HT-29 (cell line): ENCODE measurements at regions not wholly inside any gene's neighbourhood (a gene's known extent, or its start where the extent isn't known, plus 50 kb on each side); places are given as distances from the start of the nearest gene placed in this dataset.

ENCODE experiments used
- DNase-seq: peaks from one replicate; pipeline ENCODE4 v3.0.0-alpha.2; 2015; ENCODE audit warnings: low spot score

GRCh38 chr6:44634321-44634720 lies 246.8 kb downstream of the CDC5L start:
- no peak for DNase-seq

DNA sequence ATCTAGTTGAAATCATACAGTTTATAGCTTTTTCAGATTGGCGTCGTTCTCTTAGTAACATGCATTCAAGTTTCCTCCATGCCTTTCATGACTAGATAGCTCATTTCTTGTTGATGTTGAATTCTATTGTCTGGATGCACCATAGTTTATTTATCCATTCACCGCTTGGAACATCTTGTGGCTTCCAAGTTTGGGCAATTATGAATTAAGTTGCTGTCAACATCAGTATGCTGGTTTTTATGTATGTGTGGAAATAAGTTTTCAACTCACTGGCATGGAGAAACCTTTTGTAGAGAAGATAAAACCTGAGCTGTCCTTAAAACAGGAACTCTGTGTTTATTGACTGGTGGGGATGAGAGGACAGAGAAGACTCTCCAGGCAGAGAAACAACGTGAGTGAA lies 248.0 kb downstream of the CDC5L start:
- no peak for DNase-seq

- no peak for DNase-seq
Measured at GRCh38 chr6:44636561-44637248, 249.2 kb downstream of the CDC5L start.

- DNase-seq = no peak
Measured at GRCh38 chr6:44641344-44642031, 254.0 kb downstream of the CDC5L start.

DNA sequence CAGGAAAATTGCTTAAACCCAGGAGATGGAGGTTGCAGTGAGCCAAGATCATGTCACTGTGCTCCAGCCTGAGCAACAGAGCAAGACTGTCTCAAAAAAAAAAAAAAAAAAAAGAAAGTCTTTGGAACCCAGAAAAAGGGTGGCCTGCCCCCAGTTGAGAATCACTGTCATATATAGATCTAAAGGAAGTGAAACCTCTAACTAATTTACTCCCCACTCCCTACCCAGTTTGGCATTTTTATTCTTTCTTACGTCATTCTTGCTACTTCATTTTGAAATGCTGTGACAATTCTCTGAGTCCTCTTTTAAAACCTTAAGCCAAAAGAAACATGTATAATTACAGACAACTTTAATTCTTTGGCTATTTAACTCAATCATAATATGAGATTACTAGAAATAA lies 254.8 kb downstream of the CDC5L start:
- no peak for DNase-seq

DNA sequence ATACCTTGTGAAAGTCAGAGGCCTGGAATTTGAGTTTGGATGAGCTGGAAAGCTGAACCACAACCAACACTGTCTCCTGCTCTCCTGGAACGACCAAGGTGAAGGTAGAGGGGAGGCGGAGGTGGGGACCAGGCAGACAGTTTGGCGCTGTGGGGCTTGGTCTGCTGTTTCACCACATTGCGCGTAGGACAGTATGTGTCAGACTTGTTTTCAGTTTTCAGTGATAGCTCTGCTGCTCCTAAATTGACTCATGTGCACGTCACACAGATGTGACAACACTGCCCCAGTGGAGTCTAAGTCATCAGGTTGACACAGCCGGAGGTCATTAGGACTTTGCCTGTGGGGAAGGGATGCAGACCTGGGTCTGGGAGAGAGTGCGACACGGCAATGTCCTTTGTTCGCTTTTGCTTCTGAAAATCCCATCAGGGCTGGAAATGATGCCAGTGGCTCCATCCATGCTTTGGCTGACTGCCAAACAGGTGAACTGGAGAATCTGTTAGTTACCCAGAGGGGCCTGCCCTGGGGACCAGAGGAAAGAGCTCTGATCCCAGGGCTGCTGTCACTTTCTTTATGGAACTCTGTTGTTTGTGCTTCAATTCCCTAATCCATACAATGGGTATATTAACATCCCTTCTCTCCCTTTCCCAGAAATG lies 255.5 kb downstream of the CDC5L start:
- DNase-seq = no peak

DNA sequence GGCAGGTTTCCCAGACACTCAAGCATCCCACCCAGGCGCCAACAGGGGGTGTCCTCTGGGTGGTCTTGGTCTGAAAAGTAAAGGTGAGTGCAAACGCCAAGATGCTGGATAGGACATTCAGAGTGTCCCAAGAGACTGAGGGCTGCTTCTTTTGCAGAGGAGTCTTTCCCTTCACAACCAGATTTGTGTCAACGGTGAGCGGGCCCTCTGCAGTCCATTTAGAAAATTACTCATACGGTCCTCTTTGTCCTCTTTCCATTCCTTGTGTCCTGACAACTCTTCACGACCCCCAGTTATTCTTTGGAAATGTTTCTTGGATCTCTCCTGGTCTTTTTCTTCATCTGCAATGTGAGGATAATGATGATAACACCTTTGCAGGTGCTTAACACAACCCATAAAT lies 257.8 kb downstream of the CDC5L start:
- peak; percentile 23 for DNase-seq

GRCh38 chr6:44646355-44646754 lies 258.8 kb downstream of the CDC5L start:
- no peak for DNase-seq

GRCh38 chr6:44649365-44650025 lies 262.0 kb downstream of the CDC5L start:
- no peak for DNase-seq

- DNase-seq = no peak
Measured at GRCh38 chr6:44650495-44650894, 263.0 kb downstream of the CDC5L start.

DNA sequence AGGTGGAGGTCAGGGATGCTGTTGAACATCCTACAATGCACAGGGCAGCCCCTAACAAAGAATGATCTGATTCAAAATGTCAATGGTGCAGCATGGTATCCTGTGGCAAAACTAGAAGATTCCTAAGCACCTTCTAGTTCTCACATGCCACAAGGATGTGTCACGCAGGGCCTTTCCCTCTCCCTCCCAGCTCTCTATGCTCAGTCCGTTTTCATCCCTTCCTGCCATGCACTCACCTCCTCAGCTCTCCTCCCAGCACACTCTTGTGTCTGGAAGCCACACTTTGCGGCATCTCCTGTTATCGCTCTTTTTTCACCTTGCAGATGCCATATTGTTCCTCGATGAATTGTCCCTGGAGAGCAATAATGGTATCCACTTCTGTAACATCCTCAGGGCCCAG lies 263.4 kb downstream of the CDC5L start:
- no peak for DNase-seq

DNA sequence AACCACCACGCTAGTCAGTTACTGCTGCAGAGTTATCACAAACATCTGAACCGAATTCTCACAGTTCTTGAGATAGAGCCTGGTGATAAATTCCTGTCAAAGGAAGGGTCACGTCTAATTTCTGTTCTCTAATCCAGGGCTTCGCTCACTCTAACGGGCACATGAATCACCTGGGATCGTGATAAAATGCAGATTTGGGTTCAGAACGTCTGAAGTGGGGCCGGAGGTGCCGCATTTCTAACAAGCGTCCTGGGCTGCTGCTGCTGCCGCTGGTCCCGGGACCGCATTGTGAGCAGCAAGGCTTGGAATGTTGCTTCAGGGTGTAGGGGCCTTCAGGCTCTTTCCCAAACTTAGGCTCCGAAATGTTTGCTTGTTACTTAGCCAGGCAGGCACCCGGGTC lies 264.1 kb downstream of the CDC5L start:
- DNase-seq = no peak

- no peak for DNase-seq
Measured at GRCh38 chr6:44652547-44652946, 265.0 kb downstream of the CDC5L start.

DNA sequence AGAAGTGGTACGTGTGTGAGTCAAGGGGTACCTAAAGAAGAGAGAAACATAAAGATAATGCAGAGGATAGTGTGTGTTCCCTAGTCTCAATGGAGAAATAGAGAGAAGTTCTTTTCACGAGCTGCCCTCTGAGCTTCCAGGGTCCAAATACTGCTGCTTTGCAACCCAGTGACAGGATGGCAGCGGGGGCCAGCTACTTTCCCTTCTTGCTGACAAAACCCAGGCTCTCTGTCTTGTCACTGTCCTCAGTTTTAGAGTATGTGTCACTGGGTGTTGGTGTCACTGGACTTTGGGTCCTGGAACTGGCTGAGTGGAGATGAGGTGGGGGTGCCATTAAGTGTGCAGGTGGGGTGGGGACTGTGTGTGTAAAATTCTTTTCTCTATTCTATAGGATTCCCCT lies 265.6 kb downstream of the CDC5L start:
- no peak for DNase-seq

- no peak for DNase-seq
Measured at GRCh38 chr6:44653761-44654218, 266.3 kb downstream of the CDC5L start.

DNA sequence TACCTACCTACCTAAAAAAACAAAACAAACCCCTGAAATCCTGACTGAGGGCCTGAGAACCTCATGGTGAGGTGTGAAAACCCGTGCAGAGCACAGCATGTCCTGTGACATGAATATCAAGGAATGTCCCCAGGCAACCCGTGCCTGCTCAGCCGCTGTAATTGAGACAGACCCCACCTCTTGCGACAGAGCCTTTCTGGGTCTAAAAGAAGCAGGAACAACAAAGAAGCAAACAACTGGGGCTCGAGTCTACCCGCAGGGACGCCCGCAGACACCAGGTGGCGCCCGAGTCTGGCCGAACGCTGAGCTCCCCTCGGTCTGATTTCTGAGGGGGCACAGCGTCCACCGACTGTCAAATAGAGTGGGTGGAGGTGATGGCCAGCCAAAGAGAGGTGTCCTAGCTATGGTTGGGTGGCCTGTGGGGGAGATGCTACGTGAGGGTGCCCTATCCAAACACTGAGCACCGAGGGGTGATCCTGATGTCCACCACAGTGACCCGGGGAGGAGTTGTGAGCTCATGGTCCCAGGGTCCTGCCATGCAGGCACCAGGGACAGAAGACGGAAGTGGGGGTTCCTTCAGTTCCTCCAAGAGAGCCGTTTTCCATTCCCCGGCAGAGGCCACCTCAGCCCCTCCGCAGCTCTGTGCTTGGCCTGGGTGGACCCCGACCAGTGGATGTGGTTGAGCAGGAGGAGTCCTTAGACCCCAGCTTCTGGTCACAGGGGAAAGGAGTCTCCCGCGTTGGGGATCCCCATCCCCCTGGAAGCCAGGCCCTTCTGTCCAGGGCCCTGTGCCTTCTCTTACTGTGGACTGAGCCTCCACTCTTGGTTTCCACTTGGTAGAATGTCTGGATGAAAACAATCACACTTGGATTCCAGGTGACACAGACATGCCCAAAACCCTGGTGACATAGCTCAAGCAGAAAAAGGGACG lies 268.2 kb downstream of the CDC5L start:
- DNase-seq = peak; percentile 57

DNA sequence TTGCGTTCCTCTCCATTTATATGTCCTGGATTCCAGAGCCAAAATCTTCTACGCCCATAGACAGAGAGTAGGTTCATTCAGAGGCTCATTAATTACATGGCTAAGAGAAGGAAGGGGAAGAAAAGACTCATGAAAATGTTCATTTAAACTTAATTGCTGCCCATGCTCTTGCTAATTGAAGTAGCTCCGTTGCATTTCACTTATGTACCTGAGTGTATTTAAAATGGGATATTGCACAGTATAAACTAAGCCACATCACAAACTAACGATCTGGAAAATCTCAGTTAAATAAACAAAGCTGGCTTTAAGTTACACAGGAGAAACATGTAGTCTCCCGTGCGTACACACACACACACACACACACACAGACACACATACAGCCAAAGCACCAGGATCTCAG lies 269.2 kb downstream of the CDC5L start:
- DNase-seq = no peak

- no peak for DNase-seq
Measured at GRCh38 chr6:44657206-44657819, 269.8 kb downstream of the CDC5L start.

DNA sequence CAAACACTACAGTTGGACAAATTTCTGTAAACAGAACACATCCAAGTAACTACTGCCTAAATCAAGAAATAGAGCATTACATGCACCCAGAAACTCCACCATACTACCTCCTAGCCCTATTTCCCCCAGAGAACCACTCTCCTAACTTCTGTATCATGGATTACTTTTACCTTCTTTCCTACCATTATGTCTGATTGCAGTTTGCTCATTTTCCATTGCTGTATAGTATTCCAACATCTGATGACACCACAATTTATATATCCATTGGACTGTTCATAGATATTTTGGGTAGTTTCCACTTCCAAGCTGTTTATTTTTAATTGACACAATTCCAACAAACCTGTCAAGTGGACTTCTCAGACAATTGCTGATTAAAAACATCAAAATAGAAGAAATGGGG lies 271.1 kb downstream of the CDC5L start:
- no peak for DNase-seq

- no peak for DNase-seq
Measured at GRCh38 chr6:44659726-44660125, 272.2 kb downstream of the CDC5L start.
